OCI-LY1 (cell line): ENCODE measurements at regions not wholly inside any gene's neighbourhood (a gene's known extent, or its start where the extent isn't known, plus 50 kb on each side); places are given as distances from the start of the nearest gene placed in this dataset.

Source experiments
- H2AFZ ChIP-seq: fragments of 200-600 bp; sonication (generic), shearing (Covaris generic); 2 replicates; pipeline ENCODE4 v1.6.0; 2014; ENCODE audit warnings: antibody characterized with exemption, mild to moderate bottlenecking, low read length
- H3F3A ChIP-seq: fragments of 200-600 bp; sonication (generic), shearing (Covaris generic); 2 replicates; pipeline ENCODE4 v1.6.0; 2014; ENCODE audit warnings: mild to moderate bottlenecking, antibody characterized with exemption, low read length, moderate library complexity; ENCODE audit not compliant: insufficient read depth
- H3K27ac ChIP-seq: fragments of 200-600 bp; sonication (generic); 2 replicates; pipeline ENCODE4 v1.5.1; 2014; ENCODE audit warnings: low read length, mixed run types, mild to moderate bottlenecking, low read depth; ENCODE audit not compliant: poor library complexity, severe bottlenecking
- H3K27me3 ChIP-seq: fragments of 200-600 bp; sonication (generic); 2 replicates; pipeline ENCODE4 v1.6.0; 2014; ENCODE audit warnings: antibody characterized with exemption, mild to moderate bottlenecking, low read length, moderate library complexity; ENCODE audit not compliant: insufficient read depth
- H3K36me3 ChIP-seq: fragments of 200-600 bp; sonication (generic); 2 replicates; pipeline ENCODE4 v1.6.1; 2014; ENCODE audit warnings: mild to moderate bottlenecking, antibody characterized with exemption, low read length, moderate library complexity, mixed read lengths; ENCODE audit not compliant: insufficient read depth
- H3K4me1 ChIP-seq: fragments of 200-600 bp; sonication (generic); 2 replicates; pipeline ENCODE4 v1.5.1; 2014; ENCODE audit warnings: mild to moderate bottlenecking, low read length, moderate library complexity; ENCODE audit not compliant: insufficient read depth, severe bottlenecking
- H3K4me2 ChIP-seq: fragments of 200-600 bp; sonication (generic), shearing (Covaris generic); 2 replicates; pipeline ENCODE4 v1.6.1; 2014; ENCODE audit warnings: low read length
- H3K4me3 ChIP-seq: fragments of 200-600 bp; sonication (generic); 2 replicates; pipeline ENCODE4 v1.5.1; 2014; ENCODE audit warnings: low read length, low read depth, mild to moderate bottlenecking, mixed read lengths; ENCODE audit not compliant: poor library complexity, severe bottlenecking
- H3K79me2 ChIP-seq: fragments of 200-600 bp; shearing (Covaris generic); 2 replicates; pipeline ENCODE4 v1.6.1; 2016; ENCODE audit warnings: mixed run types, low read length, mixed read lengths; ENCODE audit not compliant: insufficient read depth
- H3K9ac ChIP-seq: fragments of 200-600 bp; sonication (generic), shearing (Covaris generic); 2 replicates; pipeline ENCODE4 v1.6.1; 2014; ENCODE audit warnings: mild to moderate bottlenecking, low read length, mixed read lengths
- H3K9me2 ChIP-seq: fragments of 200-600 bp; sonication (generic), shearing (Covaris generic); 2 replicates; pipeline ENCODE4 v1.6.1; 2014; ENCODE audit warnings: low read depth, mild to moderate bottlenecking, low read length, mixed read lengths
- H3K9me3 ChIP-seq: fragments of 200-600 bp; shearing (Covaris generic); 2 replicates; pipeline ENCODE4 v1.6.1; 2014; ENCODE audit warnings: low read length, mixed read lengths
- H4K20me1 ChIP-seq: fragments of 200-600 bp; sonication (generic), shearing (Covaris generic); 2 replicates; pipeline ENCODE4 v1.6.0; 2016; ENCODE audit warnings: mild to moderate bottlenecking, low read length; ENCODE audit not compliant: insufficient read depth
- EZH2 ChIP-seq: fragments of 200-600 bp; sonication (generic), shearing (Covaris generic); IDR thresholded peaks from 2 replicates; pipeline ENCODE4 v1.8.0; 2017; ENCODE audit warnings: borderline replicate concordance, mixed run types, mild to moderate bottlenecking, antibody characterized with exemption, low read length, moderate library complexity, mixed read lengths
- TF ChIP-seq, protein P1 (sequence below): fragments of 200-600 bp; sonication (generic), shearing (Covaris generic); IDR thresholded peaks from 2 replicates; pipeline ENCODE4 v1.5.1; 2017; ENCODE audit warnings: mild to moderate bottlenecking, antibody characterized with exemption, low read length, moderate library complexity, mixed read lengths

DNA sequence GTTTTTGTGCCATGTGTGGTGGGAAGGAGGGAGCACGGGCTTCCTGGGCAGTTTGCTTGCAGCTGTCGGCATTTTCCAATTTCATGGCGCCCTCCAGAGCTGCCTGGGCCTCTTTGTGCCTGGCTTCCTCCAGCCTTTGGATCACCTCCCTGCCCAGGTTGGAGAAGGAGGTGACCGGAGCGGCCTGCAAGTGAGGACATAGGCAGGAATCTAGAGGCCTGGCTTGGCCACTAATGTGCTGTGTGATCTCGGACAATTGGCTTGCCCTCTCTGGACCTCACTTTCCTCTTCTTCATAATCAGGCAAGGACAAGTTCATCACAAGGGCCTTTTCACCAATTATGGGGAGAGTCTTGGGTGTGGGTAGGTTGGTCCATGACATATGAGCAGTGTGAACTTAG, 245.1 kb downstream of the MATN1 start:
- no peak overlapping the region for H2AFZ ChIP-seq
- no peak overlapping the region for H3K27ac ChIP-seq
- H3K27me3 ChIP-seq = no peaks in the 10 kb centered on the region
- H3K4me2 ChIP-seq = no peak overlapping the region
- H3K9me2 ChIP-seq = no peaks in the 10 kb centered on the region
- no peaks in the 10 kb centered on the region for H3F3A ChIP-seq
- no peaks in the 10 kb centered on the region for H4K20me1 ChIP-seq
- no peaks in the 10 kb centered on the region for H3K36me3 ChIP-seq
- H3K79me2 ChIP-seq = no peaks in the 10 kb centered on the region
- no peak overlapping the region for H3K4me3 ChIP-seq
- H3K4me1 ChIP-seq = no peaks in the 10 kb centered on the region
- H3K9ac ChIP-seq = no peak overlapping the region
- no peak for TF ChIP-seq EZH2
- TF ChIP-seq, protein P1, sequence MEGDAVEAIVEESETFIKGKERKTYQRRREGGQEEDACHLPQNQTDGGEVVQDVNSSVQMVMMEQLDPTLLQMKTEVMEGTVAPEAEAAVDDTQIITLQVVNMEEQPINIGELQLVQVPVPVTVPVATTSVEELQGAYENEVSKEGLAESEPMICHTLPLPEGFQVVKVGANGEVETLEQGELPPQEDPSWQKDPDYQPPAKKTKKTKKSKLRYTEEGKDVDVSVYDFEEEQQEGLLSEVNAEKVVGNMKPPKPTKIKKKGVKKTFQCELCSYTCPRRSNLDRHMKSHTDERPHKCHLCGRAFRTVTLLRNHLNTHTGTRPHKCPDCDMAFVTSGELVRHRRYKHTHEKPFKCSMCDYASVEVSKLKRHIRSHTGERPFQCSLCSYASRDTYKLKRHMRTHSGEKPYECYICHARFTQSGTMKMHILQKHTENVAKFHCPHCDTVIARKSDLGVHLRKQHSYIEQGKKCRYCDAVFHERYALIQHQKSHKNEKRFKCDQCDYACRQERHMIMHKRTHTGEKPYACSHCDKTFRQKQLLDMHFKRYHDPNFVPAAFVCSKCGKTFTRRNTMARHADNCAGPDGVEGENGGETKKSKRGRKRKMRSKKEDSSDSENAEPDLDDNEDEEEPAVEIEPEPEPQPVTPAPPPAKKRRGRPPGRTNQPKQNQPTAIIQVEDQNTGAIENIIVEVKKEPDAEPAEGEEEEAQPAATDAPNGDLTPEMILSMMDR = no peak
- no peaks in the 10 kb centered on the region for H3K9me3 ChIP-seq

DNA sequence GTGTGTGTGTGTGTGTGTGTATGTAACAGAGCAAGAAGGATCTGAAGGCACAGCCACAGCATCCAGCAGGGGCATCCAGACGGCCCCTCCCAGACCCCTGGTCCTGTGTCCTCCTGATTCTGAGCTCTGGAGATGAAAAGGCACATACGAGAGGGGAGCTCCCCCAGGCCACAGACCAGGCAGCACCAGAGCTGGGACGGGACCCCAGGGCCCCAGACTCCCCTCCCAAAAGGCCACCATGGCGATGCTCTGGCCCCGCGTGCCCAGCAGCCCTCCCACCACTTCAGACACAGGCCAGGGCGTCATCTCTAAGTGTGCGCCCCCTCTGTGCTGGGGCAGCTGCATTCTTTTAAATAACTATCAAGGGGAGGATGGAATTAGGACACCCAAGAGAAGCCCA, 245.8 kb downstream of the MATN1 start:
- Histone ChIP-seq H3K4me1 (no peaks in the 10 kb centered on the region), H4K20me1 (no peaks in the 10 kb centered on the region), H3K4me3 (no peak overlapping the region), H3K36me3 (no peaks in the 10 kb centered on the region), H3F3A (no peaks in the 10 kb centered on the region), H3K9ac (no peak overlapping the region), H3K27me3 (no peaks in the 10 kb centered on the region), H3K9me2 (no peaks in the 10 kb centered on the region), H3K4me2 (no peak overlapping the region), H3K27ac (no peak overlapping the region), H3K9me3 (no peaks in the 10 kb centered on the region), H2AFZ (no peak overlapping the region), H3K79me2 (no peaks in the 10 kb centered on the region)
- no peak for TF ChIP-seq EZH2
- TF ChIP-seq, protein P1 = no peak

- Histone ChIP-seq H2AFZ (no peak overlapping the region), H3F3A (no peaks in the 10 kb centered on the region), H3K36me3 (no peaks in the 10 kb centered on the region), H4K20me1 (no peaks in the 10 kb centered on the region), H3K9ac (no peak overlapping the region), H3K9me3 (no peaks in the 10 kb centered on the region), H3K79me2 (no peaks in the 10 kb centered on the region), H3K4me2 (no peak overlapping the region), H3K4me3 (no peak overlapping the region), H3K4me1 (no peaks in the 10 kb centered on the region), H3K27me3 (no peaks in the 10 kb centered on the region), H3K27ac (no peak overlapping the region), H3K9me2 (no peaks in the 10 kb centered on the region)
- TF ChIP-seq, protein P1 = no peak
- TF ChIP-seq EZH2 = no peak
Observed at GRCh38 chr1:30476911-30477459, 246.4 kb downstream of the MATN1 start.
